ENCODE measurements at regions not wholly inside any gene's neighbourhood (a gene's known extent, or its start where the extent isn't known, plus 50 kb on each side); places are given as distances from the start of the nearest gene placed in this dataset.
"Not testable (repeated sequence)": the region's sequence is repeated elsewhere in the genome, so short reads cannot be mapped to it uniquely, and the experiment has no call there.

- no peak for DNase-seq
These were observed 138.5 kb upstream of the AGR3 start for GRCh38 chr7:17020250-17020649.

DNA sequence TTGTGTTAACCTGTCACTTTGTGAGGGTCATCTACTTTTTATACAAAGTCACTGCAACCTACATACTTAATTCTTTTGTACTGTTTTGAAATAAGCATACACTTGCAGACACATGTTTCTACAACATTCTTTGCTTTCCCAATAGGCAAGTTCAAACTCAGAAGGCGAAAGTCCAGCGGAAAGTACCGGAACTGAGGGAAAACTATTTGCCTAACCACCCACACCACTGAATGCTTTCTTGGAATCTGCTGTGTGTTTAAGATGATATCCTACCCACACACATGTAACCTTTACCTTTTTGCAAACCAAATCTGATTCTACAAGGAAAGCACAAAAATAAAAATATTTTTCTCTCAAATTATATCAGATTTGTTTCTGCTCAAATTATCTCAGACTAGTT, 139.4 kb upstream of the AGR3 start:
- peak; percentile 18 for DNase-seq

DNA sequence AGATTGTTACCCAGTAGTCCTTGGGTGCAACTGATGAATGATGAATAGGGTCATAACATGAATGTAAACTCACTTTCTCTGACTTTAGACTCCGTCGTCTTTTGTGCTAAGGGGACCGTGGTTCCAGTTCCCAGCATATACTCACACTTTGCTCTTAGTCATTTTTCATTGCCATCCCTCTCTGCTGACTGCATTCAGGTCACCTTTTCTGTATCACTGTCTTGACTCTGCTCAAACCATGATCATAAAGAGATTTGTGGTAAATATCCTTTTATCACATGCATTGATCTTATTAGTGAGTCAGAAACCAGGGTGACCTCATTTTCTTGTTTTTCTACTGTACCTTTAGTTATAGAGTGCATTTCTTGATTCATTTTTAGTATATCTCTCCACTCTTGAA, 141.1 kb upstream of the AGR3 start:
- DNase-seq: no peak

GRCh38 chr7:17026269-17026668, 144.5 kb upstream of the AGR3 start:
- no peak for DNase-seq

- peak; percentile 13 for DNase-seq
These were observed 145.5 kb upstream of the AGR3 start for GRCh38 chr7:17027143-17027788.

GRCh38 chr7:17027789-17028152, 146.0 kb upstream of the AGR3 start:
- DNase-seq: no peak

- DNase-seq: no peak
These were observed 147.4 kb upstream of the AGR3 start for GRCh38 chr7:17029150-17029549.

DNA sequence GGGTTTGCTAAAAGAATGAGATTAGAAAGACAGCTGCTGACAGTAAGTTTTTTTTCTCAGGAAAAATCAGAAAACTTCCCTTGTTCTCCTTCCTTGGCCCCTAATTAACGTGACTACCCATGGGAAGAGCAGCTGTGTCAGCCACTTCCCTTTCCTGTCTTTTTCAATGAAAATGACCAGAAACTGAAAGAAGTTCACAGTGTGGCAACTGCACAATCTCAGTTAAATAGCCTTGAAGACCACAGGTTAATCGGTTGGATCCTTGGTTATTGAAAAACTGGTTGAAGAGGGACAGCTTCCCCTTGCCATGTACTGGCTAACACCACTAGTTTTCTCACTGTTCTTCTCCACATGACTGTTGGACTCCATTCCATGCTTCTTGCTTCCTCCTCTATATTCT, 148.8 kb upstream of the AGR3 start:
- DNase-seq: no peak

GRCh38 chr7:17031906-17032551, 150.2 kb upstream of the AGR3 start:
- no peak for DNase-seq

DNA sequence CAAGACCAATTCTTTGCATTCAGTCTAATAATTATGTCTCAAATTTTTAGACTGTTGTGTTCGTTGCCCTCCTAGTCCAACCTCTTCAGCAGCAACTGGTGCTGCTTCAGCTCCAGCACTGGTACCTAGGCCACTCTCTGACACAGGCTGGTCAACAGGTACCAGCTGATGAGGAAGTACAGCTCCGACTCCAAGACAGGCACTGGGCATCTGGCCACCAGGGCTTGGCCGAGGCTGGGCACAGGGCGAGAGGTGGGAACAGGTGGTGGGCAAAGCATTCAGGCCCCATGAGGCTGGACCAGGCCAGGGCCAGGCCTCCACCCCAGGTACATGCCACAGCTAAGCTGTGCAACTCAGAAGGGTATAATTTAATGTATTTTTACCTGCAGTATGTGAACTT, 151.5 kb upstream of the AGR3 start:
- DNase-seq: no peak

DNA sequence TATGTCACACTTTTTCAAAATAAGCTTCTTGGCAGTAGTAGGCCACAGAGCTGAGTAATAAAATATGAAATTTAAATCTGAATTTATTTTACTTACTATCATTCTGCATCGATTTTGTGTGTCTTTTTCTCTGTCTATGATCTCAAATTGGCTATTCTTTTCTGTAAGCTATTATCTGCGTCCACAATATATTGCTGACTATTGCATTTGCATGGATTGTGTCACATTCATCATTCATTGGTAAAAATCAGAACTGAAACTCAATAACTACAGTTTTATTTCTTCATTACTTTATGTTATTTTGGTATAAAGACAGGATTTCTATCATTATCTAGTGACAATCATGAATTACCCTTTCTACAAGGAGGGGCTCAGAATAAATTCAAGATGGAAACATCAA, 154.8 kb upstream of the AGR3 start:
- no peak for DNase-seq

- DNase-seq: no peak
These were observed 155.6 kb upstream of the AGR3 start for GRCh38 chr7:17037356-17037755.

GRCh38 chr7:17038160-17038782, 156.5 kb upstream of the AGR3 start:
- DNase-seq: no peak

DNA sequence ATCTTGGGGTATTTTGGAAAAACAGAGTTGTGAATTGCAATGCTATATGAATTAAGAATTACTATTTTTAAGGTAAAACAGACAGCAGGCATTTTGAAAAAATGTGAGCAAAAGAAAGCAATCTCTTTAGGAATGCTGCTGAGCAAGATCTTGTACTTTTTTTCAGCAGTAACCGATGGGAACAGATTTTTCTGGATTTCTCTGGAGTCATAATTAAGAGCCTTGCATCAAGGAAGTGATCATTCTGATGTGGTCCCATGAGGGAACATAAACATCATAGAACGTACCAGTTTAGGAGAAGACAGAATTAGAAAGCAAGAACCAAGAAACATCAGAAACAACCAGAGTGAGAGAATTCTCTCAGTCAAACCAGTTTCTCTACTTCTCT, 157.0 kb upstream of the AGR3 start:
- DNase-seq: no peak

DNA sequence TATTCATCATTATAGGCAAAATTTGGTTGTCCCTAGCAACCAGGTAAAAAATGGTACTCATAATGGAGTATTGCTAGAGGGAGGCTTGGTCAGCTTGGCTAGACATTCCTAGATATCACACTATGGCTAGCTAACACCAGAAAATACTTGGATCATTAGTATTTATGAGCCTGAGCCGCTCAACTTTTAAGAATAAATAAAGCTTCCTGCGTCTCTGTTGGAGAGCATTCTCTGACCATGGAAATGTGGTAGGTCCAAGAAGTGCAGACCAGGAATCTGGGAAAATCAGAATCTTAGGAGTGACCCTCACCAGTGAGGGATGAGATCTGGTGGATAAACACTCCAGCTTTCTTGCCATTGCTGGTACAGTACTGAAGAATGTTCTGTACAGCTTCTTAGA, 157.6 kb upstream of the AGR3 start:
- DNase-seq: no peak

- no peak for DNase-seq
These were observed 158.9 kb upstream of the AGR3 start for GRCh38 chr7:17040716-17041115.

DNA sequence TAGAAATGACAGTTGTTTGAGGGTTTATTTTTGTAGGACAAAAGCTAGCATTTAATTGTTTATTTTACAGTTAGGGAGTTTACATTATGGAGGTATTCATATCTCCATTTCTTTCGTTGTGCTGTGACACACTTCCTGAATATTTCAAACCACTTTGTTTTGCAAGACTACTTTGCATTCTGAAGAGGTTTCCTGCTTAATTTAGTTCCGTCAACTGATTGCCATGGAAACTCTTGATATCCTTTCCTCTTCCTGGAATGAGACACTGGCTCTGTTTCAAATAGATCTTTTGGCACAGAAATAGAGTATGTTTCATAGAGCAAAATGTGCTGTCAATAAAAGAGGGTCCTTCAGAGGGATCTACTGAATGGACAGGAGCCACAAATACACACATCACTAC, 159.5 kb upstream of the AGR3 start:
- peak; percentile 89 for DNase-seq

- DNase-seq: no peak
These were observed 160.4 kb upstream of the AGR3 start for GRCh38 chr7:17042211-17042610.

- no peak for DNase-seq
These were observed 161.5 kb upstream of the AGR3 start for GRCh38 chr7:17043012-17043877.

GRCh38 chr7:17044396-17044795, 162.6 kb upstream of the AGR3 start:
- DNase-seq: no peak

- no peak for DNase-seq
These were observed 163.1 kb upstream of the AGR3 start for GRCh38 chr7:17044861-17045260.

DNA sequence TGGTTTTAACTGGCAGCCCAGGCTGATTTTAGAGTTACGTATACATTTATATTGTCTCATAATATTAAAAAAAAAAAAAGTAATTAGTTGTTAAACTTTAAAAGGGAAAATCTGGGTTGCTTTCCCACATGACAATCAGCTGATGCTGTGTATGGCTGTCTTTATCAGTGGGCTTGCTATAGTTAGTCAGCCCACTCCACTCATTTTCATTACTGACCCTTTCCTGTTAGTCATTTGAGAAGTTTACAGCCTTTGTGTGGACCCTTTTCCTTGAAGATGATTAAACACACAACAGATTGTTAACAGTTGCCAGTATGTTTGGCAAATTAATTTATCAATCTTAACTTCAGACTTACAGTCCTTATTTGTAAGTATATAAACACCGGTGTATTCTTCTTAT, 164.5 kb upstream of the AGR3 start:
- no peak for DNase-seq

- no peak for DNase-seq
These were observed 164.9 kb upstream of the AGR3 start for GRCh38 chr7:17046666-17047065.

- DNase-seq: not testable (repeated sequence)
These were observed 171.4 kb upstream of the AGR3 start for GRCh38 chr7:17053164-17053563.
